H1 (cell line): ENCODE measurements at regions not wholly inside any gene's neighbourhood (a gene's known extent, or its start where the extent isn't known, plus 50 kb on each side); places are given as distances from the start of the nearest gene placed in this dataset.

Experiments used
- EZH2 ChIP-seq: fragments of 200-600 bp; sonication (generic); IDR thresholded peaks from 2 replicates; pipeline ENCODE4 v1.7.1; 2012; ENCODE audit warnings: low read depth, mild to moderate bottlenecking, moderate library complexity, low read length, inconsistent platforms; ENCODE audit not compliant: severe bottlenecking
- POLR2A ChIP-seq, 2 experiments: IDR thresholded peaks; 1 replicate in 1 of 2; 2 replicates in 1 of 2; pipeline ENCODE4 v1.6.1; 2011; ENCODE audit warnings: low read depth in 2 of 2, low read length in 2 of 2, mild to moderate bottlenecking in 2 of 2; ENCODE audit errors: control extremely low read depth in 1 of 2
- POLR2AphosphoS5 ChIP-seq: IDR thresholded peaks from 2 replicates; pipeline ENCODE4 v1.6.1; 2011; ENCODE audit warnings: low read depth, low read length
- RAD21 ChIP-seq, 2 experiments: IDR thresholded peaks in 1 of 2; conservative IDR thresholded peaks in 1 of 2; 2 replicates each; pipeline ENCODE4 v1.6.1; 2011; ENCODE audit warnings: low read depth in 2 of 2, low read length in 2 of 2, improper control_type of control experiment in 1 of 2, inconsistent platforms in 1 of 2, mild to moderate bottlenecking in 1 of 2, moderate library complexity in 1 of 2
- RXRA ChIP-seq: IDR thresholded peaks from 2 replicates; pipeline ENCODE4 v1.6.1; 2011; ENCODE audit warnings: low read depth, mild to moderate bottlenecking, low read length, moderate library complexity; ENCODE audit not compliant: insufficient read depth
- SIN3A ChIP-seq, 2 experiments: IDR thresholded peaks in 1 of 2; conservative IDR thresholded peaks in 1 of 2; 2 replicates each; pipeline ENCODE4 v1.6.1; 2011 to 2012; ENCODE audit warnings: low read length in 2 of 2, improper control_type of control experiment in 1 of 2, low read depth in 1 of 2, mild to moderate bottlenecking in 1 of 2
- SIX5 ChIP-seq: IDR thresholded peaks from 2 replicates; pipeline ENCODE4 v1.6.1; 2011; ENCODE audit warnings: mild to moderate bottlenecking, low read depth, low read length
- TF ChIP-seq, protein P1 (sequence below): IDR thresholded peaks from 2 replicates; pipeline ENCODE4 v1.6.1; 2011; ENCODE audit warnings: low read depth, mild to moderate bottlenecking, low read length; ENCODE audit not compliant: insufficient read depth
- TF ChIP-seq, protein P2 (sequence below), 3 experiments: IDR thresholded peaks; 1 replicate in 2 of 3; 2 replicates in 1 of 3; pipeline versions ENCODE4 v1.5.1 to v1.6.1; 2011; ENCODE audit warnings: low read length in 3 of 3, mild to moderate bottlenecking in 3 of 3, inconsistent platforms in 2 of 3, low read depth in 1 of 3, moderate library complexity in 1 of 3; ENCODE audit not compliant: insufficient read depth in 1 of 3; ENCODE audit errors: control extremely low read depth in 1 of 3
- TF ChIP-seq, protein P3 (sequence below): IDR thresholded peaks from 2 replicates; pipeline ENCODE4 v1.6.1; 2012; ENCODE audit warnings: inconsistent platforms

DNA sequence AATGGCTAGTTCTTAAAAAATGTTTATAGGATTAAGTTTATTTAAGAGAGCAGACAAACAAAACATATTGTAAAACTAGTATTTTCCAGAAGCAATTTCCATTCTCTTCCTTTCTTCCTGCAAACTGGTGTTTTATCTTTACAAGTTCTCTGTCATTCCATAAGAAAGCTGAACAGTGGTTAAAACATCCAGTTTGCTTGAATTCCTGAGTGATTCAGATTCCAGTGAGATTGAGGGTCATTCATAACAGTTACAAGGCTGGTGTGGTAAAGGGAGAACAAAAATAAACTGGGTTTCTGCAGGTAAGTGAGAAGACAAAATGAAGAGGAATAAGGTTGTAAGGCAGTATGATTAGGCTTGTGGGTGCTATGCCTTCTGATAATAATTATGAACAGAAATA, 544.8 kb upstream of the DIPK2B start:
- no peak for TF ChIP-seq SIN3A (conservative IDR thresholded peaks at IDR 0.05 in 1 of 2, IDR thresholded peaks at IDR 0.05 in 1 of 2; ENCODE audit: low read depth in 1 of 2, low read length in 2 of 2)
- no peak for TF ChIP-seq EZH2
- TF ChIP-seq RXRA, result no peak
- TF ChIP-seq, protein P1, sequence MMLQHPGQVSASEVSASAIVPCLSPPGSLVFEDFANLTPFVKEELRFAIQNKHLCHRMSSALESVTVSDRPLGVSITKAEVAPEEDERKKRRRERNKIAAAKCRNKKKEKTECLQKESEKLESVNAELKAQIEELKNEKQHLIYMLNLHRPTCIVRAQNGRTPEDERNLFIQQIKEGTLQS, result no peak
- TF ChIP-seq, protein P2, sequence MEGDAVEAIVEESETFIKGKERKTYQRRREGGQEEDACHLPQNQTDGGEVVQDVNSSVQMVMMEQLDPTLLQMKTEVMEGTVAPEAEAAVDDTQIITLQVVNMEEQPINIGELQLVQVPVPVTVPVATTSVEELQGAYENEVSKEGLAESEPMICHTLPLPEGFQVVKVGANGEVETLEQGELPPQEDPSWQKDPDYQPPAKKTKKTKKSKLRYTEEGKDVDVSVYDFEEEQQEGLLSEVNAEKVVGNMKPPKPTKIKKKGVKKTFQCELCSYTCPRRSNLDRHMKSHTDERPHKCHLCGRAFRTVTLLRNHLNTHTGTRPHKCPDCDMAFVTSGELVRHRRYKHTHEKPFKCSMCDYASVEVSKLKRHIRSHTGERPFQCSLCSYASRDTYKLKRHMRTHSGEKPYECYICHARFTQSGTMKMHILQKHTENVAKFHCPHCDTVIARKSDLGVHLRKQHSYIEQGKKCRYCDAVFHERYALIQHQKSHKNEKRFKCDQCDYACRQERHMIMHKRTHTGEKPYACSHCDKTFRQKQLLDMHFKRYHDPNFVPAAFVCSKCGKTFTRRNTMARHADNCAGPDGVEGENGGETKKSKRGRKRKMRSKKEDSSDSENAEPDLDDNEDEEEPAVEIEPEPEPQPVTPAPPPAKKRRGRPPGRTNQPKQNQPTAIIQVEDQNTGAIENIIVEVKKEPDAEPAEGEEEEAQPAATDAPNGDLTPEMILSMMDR (IDR thresholded peaks at IDR 0.05; ENCODE audit: control extremely low read depth in 1 of 3, insufficient read depth in 1 of 3, low read depth in 1 of 3, low read length in 3 of 3), result no peak
- no peak for TF ChIP-seq SIX5
- no peak for TF ChIP-seq RAD21 (IDR thresholded peaks at IDR 0.05 in 1 of 2, conservative IDR thresholded peaks at IDR 0.05 in 1 of 2; ENCODE audit: low read depth in 2 of 2, low read length in 2 of 2)
- TF ChIP-seq POLR2A (IDR thresholded peaks at IDR 0.05; ENCODE audit: control extremely low read depth in 1 of 2, low read depth in 2 of 2, low read length in 2 of 2), result no peak
- TF ChIP-seq POLR2AphosphoS5, result no peak
- TF ChIP-seq, protein P3, sequence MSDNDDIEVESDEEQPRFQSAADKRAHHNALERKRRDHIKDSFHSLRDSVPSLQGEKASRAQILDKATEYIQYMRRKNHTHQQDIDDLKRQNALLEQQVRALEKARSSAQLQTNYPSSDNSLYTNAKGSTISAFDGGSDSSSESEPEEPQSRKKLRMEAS, result no peak
